Body of pancreas (tissue), 4 donors: ENCODE measurements at regions not wholly inside any gene's neighbourhood (a gene's known extent, or its start where the extent isn't known, plus 50 kb on each side); places are given as distances from the start of the nearest gene placed in this dataset.

Source experiments
- ATAC-seq: fragments of 150-250 bp; one replicate; pipeline ENCODE4 v1.9.1; 2016
- DNase-seq, 4 donors: peaks; one replicate each; pipeline ENCODE4 v3.0.0-alpha.2; 2019
- H3K27ac ChIP-seq, 4 donors: fragments of 200-600 bp; sonication (generic); 1 replicate in 3 of 4; 2 replicates in 1 of 4; pipeline versions ENCODE4 v1.5.1 to v1.6.1; 2016 to 2019; ENCODE audit warnings: mild to moderate bottlenecking in 1 of 4, mixed read lengths in 1 of 4, moderate library complexity in 1 of 4
- H3K27me3 ChIP-seq, 2 donors: fragments of 200-600 bp; sonication (generic); one replicate each; pipeline ENCODE4 v1.6.0; 2016; ENCODE audit warnings: mild to moderate bottlenecking in 1 of 2
- H3K36me3 ChIP-seq, 2 donors: fragments of 200-600 bp; sonication (generic); replicated peaks in 1 of 2; 2 replicates each; pipeline ENCODE4 v1.5.1; 2016; ENCODE audit warnings: low read depth in 2 of 2; ENCODE audit not compliant: insufficient read depth in 1 of 2
- H3K4me1 ChIP-seq: fragments of 200-600 bp; sonication (generic); one replicate; pipeline ENCODE4 v1.6.0; 2016
- H3K4me3 ChIP-seq, 2 donors: fragments of 200-600 bp; sonication (generic); 1 replicate in 1 of 2; 2 replicates in 1 of 2; pipeline ENCODE4 v1.5.1; 2016 to 2019
- H3K9me3 ChIP-seq, 3 donors: fragments of 200-600 bp; sonication (generic); 1 replicate in 2 of 3; 2 replicates in 1 of 3; pipeline ENCODE4 v1.5.1; 2016
- POLR2A ChIP-seq, 3 donors: fragments of 450-650 bp; IDR thresholded peaks; one replicate each; pipeline ENCODE4 v1.6.1; 2016; ENCODE audit warnings: antibody characterized with exemption in 3 of 3, mild to moderate bottlenecking in 2 of 3
- WGBS, 2 donors: methylation state at CpG; one replicate each; pipeline ENCODE4 v1.1.5; 2017; 5-methylcytosine and 5-hydroxymethylcytosine counted together
- intact Hi-C: fragments of 100-400 bp; cut with DNase I; formaldehyde crosslinking; loops from one replicate; pipeline ENCODE4 v1.15.1; 2023
- TF ChIP-seq, protein P1 (sequence below), 7 experiments: fragments of 450-650 bp in 4 of 7; fragments of 200-600 bp in 3 of 7; sonication (generic) in 3 of 7; IDR thresholded peaks; one replicate each; pipeline ENCODE4 v1.5.1; 2016 to 2019; ENCODE audit warnings: antibody characterized with exemption in 7 of 7

- Histone ChIP-seq H3K4me1 (no peaks in the 10 kb centered on the region), H3K27ac (no peak overlapping the region), H3K27me3 (no peaks in the 10 kb centered on the region), H3K36me3 (no peaks in the 10 kb centered on the region), H3K4me3 (no peak overlapping the region), H3K9me3 (no peaks in the 10 kb centered on the region)
- TF ChIP-seq, protein P1, sequence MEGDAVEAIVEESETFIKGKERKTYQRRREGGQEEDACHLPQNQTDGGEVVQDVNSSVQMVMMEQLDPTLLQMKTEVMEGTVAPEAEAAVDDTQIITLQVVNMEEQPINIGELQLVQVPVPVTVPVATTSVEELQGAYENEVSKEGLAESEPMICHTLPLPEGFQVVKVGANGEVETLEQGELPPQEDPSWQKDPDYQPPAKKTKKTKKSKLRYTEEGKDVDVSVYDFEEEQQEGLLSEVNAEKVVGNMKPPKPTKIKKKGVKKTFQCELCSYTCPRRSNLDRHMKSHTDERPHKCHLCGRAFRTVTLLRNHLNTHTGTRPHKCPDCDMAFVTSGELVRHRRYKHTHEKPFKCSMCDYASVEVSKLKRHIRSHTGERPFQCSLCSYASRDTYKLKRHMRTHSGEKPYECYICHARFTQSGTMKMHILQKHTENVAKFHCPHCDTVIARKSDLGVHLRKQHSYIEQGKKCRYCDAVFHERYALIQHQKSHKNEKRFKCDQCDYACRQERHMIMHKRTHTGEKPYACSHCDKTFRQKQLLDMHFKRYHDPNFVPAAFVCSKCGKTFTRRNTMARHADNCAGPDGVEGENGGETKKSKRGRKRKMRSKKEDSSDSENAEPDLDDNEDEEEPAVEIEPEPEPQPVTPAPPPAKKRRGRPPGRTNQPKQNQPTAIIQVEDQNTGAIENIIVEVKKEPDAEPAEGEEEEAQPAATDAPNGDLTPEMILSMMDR (IDR thresholded peaks at IDR 0.05), result no peak
- no peak for TF ChIP-seq POLR2A (IDR thresholded peaks at IDR 0.05)
- intact Hi-C loops, result no loop called here
- no peak for DNase-seq
- no peak for ATAC-seq
- WGBS, 2 donors, result 63 to 100% methylated on average over 1 to 3 of the region's 3 CpGs
Observed at GRCh38 chr1:75984781-75985180, 52.6 kb upstream of the ASB17 start.

GRCh38 chr1:75985827-75986226 is 53.6 kb upstream of the ASB17 start:
- Histone ChIP-seq H3K36me3 (no peaks in the 10 kb centered on the region), H3K27ac (no peak overlapping the region), H3K4me1 (no peaks in the 10 kb centered on the region), H3K9me3 (no peaks in the 10 kb centered on the region), H3K4me3 (no peak overlapping the region), H3K27me3 (no peaks in the 10 kb centered on the region)
- DNase-seq (no peak), ATAC-seq (no peak)
- intact Hi-C loops, result no loop called here
- no peak for TF ChIP-seq POLR2A (IDR thresholded peaks at IDR 0.05)
- TF ChIP-seq, protein P1 (IDR thresholded peaks at IDR 0.05), result no peak
- 35 to 43% methylated on average over 4 of the region's 4 CpGs for WGBS, 2 donors

GRCh38 chr1:75986478-75986877 is 54.3 kb upstream of the ASB17 start:
- intact Hi-C loops, result no loop called here
- TF ChIP-seq POLR2A (IDR thresholded peaks at IDR 0.05), result no peak
- TF ChIP-seq, protein P1 (IDR thresholded peaks at IDR 0.05), result no peak
- Histone ChIP-seq H3K4me1 (no peaks in the 10 kb centered on the region), H3K4me3 (no peak overlapping the region), H3K9me3 (no peaks in the 10 kb centered on the region), H3K36me3 (no peaks in the 10 kb centered on the region), H3K27me3 (no peaks in the 10 kb centered on the region), H3K27ac (no peak overlapping the region)
- DNase-seq (no peak), ATAC-seq (no peak)

DNA sequence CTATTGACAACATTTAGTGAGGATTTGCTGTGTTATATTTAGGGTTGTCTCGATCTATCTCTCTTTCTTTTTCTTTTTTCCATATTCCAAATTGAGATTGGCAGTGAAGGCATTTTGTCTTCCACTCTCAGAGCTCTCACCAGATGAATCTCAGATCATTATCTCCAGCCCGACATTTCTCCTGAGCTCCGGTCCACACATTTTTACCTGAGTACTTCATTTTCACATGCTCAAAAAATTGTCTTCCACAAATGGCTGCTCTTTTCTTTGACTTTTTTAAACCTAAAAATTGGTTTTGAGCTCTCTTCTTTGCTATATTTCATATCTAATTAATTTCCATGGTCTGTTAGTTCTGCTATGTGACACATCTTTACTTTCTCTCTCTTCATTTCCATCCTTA is 56.9 kb upstream of the ASB17 start:
- 55 to 57% methylated on average over 3 of the region's 3 CpGs for WGBS, 2 donors
- Histone ChIP-seq H3K27ac (no peak overlapping the region), H3K27me3 (no peaks in the 10 kb centered on the region), H3K4me1 (no peaks in the 10 kb centered on the region), H3K36me3 (no peaks in the 10 kb centered on the region), H3K4me3 (no peak overlapping the region), H3K9me3 (no peaks in the 10 kb centered on the region)
- intact Hi-C loops, result no loop called here
- no peak for DNase-seq
- no peak for TF ChIP-seq POLR2A (IDR thresholded peaks at IDR 0.05)
- TF ChIP-seq, protein P1 (IDR thresholded peaks at IDR 0.05), result no peak
- ATAC-seq, result no peak

DNA sequence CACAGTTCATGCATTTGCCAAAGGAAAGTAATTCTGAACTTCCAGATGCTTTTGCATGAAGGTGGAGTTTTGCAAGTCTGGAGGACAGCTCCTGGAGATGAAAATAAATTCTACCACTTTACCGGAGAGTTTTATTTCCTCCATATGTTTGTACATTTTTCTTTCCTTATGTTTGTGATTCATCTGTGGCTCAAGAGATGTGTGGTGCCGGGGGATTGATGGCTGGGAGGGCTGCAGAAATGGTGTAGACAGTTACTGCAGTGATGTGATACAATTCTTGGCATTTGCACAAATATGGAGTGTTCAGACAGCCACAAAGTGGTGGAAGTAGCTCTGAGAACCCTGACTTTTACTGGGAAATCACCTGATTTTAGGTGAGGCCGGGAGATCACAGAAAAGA is 58.5 kb upstream of the ASB17 start:
- intact Hi-C loops, result no loop called here
- Histone ChIP-seq H3K36me3 (no peaks in the 10 kb centered on the region), H3K9me3 (no peaks in the 10 kb centered on the region), H3K27me3 (no peaks in the 10 kb centered on the region), H3K4me1 (no peaks in the 10 kb centered on the region), H3K4me3 (no peak overlapping the region), H3K27ac (no peak overlapping the region)
- ATAC-seq (no peak), DNase-seq (no peak)
- TF ChIP-seq, protein P1 (IDR thresholded peaks at IDR 0.05), result no peak
- TF ChIP-seq POLR2A (IDR thresholded peaks at IDR 0.05), result no peak
- 53 to 56% methylated on average over 3 of the region's 3 CpGs for WGBS, 2 donors
